SKM-1 (cell line): ENCODE measurements at regions not wholly inside any gene's neighbourhood (a gene's known extent, or its start where the extent isn't known, plus 50 kb on each side); places are given as distances from the start of the nearest gene placed in this dataset.
A peak's percentile ranks its signal among the peaks of the same experiment; 100 is the strongest.

Experiments
- DNase-seq: peaks from one replicate; lab custom pipeline; 2025; ENCODE audit not compliant: unreplicated experiment; lab: John Stamatoyannopoulos, UW

DNA sequence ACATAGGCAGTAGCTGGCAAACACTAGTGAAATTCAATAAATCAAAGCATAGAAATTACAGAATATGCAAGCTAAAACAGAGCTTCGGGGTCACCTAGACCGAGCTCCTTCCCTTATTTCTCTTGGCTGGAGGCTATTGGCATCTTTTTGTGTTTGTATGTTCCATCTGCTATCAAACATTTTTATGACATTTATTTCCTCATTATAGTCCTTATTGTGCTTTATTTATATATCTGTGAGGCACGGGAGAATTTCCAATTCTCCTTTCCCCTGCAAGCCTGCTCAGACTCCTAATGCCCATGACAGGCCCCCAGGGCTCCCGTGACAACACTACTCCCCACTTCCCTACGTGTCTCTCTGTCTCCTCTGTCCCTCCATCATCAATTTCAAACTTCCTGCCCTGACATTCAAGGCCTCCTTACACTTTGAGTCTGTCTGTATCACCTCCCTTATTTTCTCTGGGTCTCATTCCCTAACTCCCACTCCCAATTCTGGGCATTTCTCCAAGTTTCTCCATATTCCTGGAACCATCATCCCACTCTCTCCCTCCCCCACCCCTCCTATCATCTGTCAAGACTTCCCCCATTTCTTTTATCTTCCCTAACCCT is 316.9 kb downstream of the OSR1 start:
- no peak for DNase-seq

DNA sequence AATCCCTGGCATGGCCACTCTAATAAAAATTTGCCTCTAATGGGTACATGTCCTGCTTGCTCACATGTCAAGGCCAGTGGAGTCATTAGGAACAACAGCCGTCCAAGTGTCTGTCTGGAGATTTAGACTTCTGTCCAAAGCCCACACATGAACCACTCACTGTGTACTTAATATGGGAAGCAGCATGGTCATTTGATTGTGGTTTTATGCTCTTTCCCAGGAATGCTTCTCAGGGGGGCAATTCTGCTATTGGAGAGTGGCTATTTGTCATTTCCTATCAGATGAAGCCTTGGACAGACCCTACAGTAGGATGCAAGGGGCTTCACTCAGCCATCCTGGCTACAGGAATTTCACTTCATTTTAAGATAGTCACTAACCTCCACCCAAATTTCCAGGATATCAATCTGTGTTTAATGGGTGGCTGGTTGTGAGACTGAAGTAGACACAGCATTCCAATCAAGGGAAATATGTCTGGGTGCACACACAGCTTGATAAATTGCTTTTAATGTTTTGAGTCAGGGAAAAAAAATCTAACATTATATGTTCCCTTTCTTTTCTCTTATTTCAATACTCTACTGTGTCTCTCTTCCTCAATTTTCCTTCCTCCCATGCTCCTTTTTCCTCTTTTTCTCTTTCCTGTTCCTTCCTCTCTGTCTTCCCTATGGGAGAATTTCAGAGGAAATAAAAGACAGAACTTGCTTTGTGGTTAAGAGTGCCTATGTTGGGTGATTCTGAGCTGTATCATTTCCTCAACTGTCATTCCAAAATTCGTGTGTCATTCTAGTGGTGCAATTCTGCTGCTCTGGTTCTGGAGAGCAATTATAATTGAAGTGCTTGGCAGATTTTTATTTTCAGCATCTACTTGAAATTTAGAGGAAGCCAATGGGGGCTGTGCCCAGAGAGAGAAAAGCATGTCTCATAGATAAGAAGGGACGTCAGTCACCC is 320.1 kb downstream of the OSR1 start:
- DNase-seq: peak; percentile 5

DNA sequence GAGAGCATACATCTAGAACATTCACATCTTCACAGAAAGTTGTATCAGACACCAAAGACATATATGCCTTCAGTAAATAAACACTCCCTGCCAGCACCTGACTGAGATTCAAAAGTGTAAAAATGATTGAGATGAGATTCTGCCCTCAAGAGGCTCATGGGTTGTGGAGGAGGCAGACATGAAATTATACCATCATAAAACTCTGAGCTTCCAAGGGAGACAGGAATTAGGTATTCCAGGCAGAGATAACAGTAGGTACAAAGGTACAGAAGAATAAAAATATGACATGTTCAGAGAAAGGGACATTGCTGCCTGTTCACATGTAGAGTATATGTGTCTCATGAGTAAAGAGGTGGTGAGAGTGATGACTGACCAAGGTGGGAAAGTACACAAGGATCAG is 322.3 kb downstream of the OSR1 start:
- DNase-seq: no peak

DNA sequence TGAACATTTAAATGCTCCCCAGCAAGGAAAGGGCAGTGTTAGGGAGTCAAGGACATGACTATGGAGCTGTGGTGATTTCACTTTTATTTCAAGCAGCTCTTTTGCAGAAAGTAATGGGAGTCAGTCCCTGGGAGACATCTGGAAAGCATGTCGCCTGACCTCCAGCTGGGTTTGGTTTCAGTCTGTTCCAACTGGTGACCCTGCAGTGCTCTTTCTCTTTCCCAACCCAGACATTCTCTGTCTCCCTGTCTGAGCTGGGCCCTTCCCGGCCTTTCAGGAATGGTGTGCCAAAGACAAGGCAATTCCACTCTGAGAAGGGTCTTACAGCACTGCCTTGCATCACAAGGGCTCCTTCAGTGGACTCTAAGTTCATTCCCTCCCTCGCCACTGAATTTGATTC is 323.2 kb downstream of the OSR1 start:
- DNase-seq: no peak

DNA sequence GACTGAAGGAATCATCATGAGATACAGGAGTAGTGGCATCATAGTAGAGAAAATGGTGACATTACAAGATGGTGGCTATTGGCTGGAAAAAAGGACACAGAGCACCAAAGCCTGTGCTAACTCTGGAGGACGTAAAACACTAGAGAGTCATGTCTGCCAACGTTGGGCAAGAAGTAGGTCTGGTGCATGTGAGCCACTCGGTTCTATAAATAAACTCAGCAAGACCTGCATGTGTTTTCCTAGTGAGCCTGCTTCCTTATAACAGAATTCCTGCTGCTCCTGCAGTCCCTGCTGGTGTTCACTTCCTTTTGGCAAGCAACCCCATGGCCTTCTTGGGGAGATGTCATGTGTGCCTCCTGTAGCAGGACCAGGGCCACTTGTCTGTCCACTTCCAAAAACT is 325.2 kb downstream of the OSR1 start:
- no peak for DNase-seq

DNA sequence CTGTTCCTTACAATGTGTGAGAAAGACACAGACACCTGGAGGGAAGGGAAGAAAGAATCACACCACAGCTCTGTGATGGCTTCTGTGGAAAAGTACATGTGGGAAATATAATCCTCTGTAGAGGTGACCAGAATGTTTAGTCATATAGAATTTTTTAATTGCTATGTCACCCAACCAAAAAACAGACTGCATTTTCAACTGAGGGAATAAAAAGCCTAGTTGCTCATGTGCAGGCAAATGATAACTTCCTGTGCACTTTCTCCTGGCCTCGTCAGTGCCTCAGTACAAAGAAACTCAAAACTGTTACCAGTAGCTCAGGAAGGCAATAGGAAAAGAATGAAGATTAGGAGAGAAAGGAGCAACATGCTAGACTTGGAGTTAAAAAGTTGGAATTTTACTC is 326.8 kb downstream of the OSR1 start:
- DNase-seq: no peak

DNA sequence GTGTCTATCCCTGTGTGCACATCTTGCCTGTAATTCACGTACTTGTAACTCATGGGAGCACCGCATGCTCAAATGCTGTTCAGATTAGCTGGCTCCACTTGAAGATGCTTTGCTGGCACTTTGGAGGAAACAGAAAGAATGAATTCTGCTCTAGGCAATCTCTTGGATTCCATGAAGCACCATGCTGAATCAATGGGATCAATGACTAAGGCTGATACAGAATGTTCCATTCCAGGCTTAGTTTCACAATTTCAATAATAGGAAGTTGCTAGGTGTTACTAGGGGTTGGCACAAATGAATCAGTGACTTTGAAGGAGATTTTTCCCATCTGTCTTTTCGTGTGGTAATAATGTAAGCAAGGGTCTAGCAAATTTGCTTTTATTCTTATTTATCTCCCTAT is 328.8 kb downstream of the OSR1 start:
- no peak for DNase-seq

DNA sequence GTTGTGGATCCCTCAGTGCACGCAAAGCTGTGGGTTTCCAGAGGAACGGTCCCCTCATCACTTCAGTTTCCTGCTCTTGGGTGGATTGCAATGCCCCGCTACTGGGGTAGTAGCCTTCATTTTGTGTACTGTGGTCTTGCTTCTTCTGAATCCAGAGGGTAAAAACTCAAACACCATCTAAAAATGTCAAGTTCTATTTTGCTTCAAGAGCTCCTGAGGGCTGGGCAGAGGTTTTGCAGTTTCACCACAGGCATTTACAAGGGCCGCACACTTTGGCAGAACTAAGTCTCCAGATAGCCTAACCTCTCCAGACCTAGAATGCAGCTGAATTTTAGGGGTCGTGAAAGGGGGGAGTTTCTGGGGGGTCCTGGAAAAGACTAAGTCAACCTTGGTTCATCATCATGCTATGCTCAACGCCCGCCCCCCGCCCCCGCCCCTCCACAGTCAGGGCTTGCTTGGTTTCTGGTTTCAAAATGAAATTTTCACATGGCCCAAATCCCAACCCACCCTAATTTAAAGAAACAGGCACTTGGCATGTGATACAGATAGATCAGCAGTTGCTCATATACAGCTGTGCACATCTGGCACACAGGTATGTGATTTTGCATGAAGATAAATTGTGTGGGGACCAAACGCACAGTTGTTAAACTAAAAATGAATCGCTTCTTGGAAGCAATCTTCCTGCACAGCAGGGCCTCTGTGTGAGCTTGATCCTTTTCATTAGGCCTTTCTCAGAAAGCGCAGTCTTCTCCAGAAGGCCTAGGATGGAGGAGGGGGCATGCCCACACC is 329.6 kb downstream of the OSR1 start:
- DNase-seq: no peak

DNA sequence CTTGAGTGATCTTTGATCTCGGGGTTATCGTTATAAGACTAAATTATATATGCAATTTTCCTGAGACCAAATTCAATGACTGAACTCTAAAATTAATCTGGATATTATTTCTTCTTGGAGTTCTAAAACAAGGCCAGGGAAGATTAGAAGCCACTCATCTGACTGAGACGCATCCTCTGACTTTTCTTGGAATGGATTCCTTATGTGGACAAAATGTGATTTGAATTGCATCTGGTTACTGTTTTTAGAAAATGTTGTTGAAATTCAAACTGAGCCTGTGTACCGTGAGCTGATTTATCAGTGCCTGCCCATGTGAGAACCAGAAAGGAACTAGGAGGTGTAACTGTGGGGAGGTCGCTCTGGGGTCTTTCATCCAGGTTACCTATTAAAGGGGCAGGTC is 330.8 kb downstream of the OSR1 start:
- DNase-seq: no peak

DNA sequence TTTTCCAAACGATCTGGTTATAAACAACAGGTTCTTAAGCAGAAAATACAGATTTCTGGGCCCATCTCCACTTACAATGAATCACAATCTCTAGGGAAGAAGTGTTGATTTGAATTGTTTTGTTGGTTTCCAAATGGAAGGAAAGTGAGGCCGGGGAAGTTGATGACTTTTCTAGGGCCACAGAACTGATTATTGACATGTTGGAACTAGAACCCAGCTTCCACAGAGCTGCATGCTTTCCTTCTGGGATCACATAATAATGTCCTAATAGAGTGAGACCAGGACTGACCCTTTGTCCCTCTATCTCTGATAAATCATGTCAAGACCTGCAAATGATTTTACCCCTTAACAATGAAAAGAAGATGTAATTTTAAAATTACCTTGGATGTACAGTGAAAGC is 332.2 kb downstream of the OSR1 start:
- no peak for DNase-seq

DNA sequence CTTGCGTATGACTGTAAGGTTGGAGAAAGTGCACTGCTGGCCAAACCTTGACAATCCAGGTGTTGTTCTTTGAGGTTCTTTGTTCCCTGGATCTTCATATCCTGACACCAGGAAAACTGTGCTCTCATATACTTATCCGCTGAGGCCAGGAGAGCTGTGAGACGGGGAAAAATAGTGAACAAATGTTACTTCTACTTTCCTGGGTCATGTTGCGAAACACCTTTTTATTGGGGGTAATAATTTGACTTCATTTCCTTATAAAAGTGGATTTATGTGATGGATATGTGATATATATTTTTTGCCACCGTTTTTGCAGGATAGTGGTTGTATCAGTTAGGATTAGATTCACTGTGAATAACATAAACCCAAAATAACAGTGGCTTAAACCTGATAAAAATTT is 336.1 kb downstream of the OSR1 start:
- DNase-seq: no peak

DNA sequence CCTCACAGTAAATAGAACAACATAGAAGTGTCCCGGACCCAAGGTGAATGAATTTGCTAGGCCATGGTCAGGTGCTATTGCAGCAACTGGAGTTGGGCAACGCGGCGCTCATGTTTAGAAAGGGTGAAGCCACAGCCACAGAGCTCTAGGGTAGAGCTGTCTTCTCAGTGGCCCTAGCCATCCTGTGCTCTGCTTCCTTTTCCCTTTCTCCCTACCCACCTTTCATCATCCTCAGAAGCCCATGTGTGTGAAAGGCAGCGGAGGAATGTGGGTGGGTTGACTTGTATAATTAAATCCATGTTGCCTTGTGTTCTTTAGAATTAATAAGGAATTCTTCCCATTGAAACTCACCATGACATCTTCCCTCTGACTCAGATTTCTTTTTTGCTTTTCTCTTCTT is 336.7 kb downstream of the OSR1 start:
- no peak for DNase-seq

DNA sequence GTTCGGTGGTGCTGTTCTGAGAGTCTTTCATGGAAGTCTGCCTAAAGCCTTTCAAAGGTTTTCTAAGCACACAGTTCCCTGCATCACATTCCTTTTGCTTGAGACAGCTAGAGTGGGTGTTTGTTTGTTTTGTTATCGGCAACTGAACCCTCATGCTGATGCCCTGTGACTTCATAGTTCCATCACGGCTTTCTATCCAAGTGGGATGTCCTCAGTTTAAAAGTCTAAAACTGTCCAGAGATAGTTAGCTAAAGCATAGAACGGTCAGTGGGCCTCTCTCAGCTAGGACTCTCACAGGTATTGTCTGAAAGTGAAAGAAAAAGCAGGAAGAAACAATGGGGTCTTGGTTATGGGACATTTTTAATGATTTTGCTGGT is 337.3 kb downstream of the OSR1 start:
- DNase-seq: no peak

DNA sequence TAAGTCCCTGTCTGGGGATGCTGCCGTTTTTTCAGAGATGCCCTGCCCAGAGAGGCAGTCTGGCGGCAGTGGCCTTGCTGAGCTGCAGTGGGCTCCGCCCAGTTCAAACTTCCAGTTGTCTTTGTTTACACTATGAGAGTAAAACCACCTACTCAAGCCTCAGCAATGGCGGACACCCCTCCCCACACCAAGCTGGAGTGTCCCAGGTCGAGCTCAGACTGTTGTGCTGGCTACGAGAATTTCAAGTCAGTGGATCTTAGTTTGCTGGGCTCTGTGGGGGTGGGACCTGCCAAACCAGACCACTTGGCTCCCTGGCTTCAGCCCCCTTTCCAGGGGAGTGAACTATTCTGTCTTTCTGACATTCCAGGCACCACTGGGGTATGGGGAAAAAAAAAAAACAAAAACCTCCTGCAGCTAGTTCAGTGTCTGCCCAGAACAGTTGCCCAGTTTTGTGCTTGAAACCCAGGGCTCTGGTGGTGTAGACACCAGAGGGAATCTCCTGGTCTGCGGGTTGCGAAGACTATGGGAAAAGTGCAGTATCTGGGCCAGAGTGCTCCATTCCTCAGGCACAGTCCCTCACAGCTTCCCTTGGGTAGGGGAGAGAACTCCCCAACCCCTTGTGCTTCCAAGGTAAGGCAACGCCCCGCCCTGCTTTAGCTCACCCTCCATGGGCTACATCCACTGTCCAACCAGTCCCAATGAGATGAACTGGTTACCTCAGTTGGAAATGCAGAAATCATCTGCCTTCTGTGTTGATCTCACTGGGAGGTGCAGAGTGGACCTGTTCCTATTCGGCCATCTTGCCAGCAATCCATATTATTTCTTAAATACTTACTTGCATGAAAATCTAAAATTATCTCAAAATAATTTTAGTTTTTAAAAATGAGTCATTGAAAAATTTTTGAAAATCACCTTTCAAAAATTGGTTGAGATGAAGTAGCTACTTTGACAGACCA is 338.0 kb downstream of the OSR1 start:
- no peak for DNase-seq

DNA sequence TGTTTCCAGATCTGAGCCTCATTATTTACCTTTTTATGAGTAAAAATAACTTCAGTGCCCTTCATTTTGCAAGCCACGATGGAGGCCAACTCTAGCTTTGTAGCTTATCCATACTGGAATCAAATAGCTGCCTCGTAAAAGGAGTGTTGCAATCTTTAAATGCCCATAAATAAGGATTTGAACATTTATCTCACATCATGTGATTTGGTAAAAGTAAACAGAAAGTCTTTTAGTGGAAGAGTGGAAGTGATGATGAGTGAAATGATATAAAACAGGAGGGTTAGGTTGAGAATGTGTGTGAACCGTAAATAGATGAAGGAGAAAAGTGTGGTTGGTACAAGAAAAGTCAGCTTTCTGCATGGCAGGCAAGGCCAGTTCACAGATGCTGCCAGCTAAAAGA is 348.9 kb downstream of the OSR1 start:
- DNase-seq: no peak

DNA sequence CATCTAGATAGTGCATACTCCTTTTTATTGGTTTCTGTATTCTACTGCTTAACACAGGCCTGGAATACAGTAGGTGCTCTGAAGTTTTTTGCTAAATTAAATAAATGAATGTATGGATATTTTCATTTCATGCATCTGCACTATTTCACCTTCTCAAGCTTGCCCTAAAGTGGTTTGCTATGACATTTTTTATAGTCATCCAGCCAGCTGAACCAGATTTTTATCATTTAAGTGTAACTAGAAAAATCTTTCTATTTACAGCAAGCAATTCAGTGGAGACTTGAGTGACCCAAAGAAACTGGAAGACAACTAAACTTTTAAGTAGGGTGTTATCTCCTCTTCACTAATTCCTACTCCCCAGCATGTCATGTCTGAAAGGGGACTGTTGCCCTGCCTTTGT is 354.9 kb downstream of the OSR1 start:
- DNase-seq: no peak

DNA sequence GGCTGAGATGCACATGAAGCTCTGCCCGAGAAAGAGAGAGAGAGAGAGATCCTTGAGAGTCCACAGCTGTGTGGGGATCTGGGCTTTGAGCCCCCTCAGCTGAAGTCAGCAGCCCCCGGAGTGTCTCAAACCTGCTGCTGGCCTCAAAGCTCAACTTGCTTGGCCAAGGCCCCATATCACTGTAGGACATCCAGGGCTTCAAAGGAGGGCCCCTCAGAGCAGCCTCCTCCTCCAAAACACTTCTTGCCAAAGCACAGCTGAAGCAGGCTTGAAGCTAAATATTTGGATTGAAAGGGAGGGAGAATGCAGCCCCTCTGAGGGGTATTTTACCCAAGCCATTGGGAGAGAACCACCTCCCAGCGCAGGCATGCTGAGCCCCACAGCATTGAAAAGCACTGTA is 357.6 kb downstream of the OSR1 start:
- no peak for DNase-seq

DNA sequence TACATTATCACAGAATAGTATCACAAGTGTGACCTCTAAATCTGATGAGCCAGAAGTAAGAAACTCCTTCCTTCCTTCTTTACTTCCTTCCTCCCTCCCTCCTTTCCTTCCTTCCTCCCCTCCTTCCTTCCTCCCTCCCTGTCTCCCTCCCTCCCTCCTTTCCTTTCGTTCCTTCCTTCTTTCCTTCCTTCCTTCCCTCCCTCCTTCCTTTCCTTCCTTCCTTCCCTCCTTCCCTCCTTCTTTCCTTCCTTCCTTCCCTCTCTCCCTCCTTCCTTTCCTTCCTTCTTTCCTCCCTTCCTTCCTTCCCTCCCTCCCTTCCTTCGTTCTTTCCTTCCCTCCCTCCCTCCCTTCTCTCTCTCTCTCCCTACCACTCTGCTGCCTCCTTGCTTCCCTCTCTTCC is 359.2 kb downstream of the OSR1 start:
- no peak for DNase-seq

DNA sequence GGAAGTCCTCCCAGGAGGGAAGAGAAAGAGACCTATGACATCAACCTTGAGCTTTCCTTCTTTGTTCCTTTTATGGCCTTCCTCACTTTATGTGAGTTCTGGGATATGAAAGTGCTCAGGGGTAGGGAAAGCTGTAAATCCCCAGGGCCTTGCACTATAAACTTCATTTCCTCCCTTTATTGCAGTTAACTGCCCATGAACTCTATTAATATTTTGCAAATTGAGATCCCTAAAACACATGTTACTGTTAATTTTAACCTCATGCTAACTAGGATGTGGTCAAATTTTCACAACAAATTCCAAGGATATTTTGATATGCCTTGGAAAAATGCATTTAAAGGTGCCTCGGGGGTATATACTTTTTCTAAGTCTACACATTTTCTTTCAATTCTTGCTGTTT is 359.9 kb downstream of the OSR1 start:
- no peak for DNase-seq

DNA sequence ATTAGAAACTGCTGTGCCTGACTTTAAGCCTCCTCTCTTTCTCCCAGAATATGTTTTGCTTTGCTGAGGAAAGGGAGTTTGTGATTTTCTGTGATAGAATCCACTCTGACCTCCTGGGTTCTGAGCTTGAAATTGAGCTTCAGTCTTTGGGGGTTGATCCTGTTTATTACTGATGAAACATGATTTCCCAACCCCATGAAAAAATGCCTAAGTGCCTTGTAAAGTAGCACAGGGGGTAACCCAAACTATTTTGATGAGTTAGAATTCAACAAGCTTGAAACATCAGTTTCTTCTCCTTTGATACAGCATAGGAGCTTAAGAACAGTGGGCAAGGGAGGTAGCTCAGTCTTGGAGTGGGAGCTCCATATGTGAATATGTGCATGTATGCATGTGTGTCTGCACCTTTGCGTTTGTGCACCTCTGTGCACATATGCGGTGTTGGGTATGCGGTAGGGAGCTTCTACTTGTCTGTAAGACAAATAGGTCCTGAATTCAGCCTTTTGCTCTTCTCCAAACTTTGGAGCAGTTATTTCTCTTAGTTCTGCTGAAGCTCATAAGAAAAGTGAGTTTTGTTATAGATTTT is 364.6 kb downstream of the OSR1 start:
- DNase-seq: no peak
